Fibroblast of lung (primary cell): ENCODE measurements at regions not wholly inside any gene's neighbourhood (a gene's known extent, or its start where the extent isn't known, plus 50 kb on each side); places are given as distances from the start of the nearest gene placed in this dataset.
"Not testable (repeated sequence)": the region's sequence is repeated elsewhere in the genome, so short reads cannot be mapped to it uniquely, and the experiment has no call there.

Experiments used
- DNase-seq, 2 donors: peaks; one replicate each; pipeline versions ENCODE4 v3.0.0 to v3.0.0-alpha.2; 2010; ENCODE audit warnings: low read depth in 2 of 2
- H2AFZ ChIP-seq: 2 replicates; pipeline ENCODE4 v1.5.1; 2012; ENCODE audit warnings: low read length, control low read depth, inconsistent platforms
- H3K27ac ChIP-seq: 2 replicates; pipeline ENCODE4 v1.5.1; 2011; ENCODE audit warnings: low read length, control low read depth; ENCODE audit not compliant: insufficient read depth
- H3K27me3 ChIP-seq: 2 replicates; pipeline ENCODE4 v1.5.1; 2011; ENCODE audit warnings: mild to moderate bottlenecking, low read length; ENCODE audit not compliant: control insufficient read depth, insufficient read depth
- H3K36me3 ChIP-seq: 2 replicates; pipeline ENCODE4 v1.5.1; 2011; ENCODE audit warnings: low read length; ENCODE audit not compliant: control insufficient read depth, insufficient read depth
- H3K4me1 ChIP-seq: 2 replicates; pipeline ENCODE4 v1.5.1; 2011; ENCODE audit warnings: low read length; ENCODE audit not compliant: control insufficient read depth, insufficient read depth; ENCODE audit errors: extremely low read depth
- H3K4me2 ChIP-seq: 2 replicates; pipeline ENCODE4 v1.5.1; 2011; ENCODE audit warnings: low read length, control low read depth; ENCODE audit not compliant: insufficient read depth; ENCODE audit errors: extremely low read depth
- H3K4me3 ChIP-seq, 4 experiments: fragments of 200-600 bp in 1 of 4; sonication (generic) in 1 of 4; replicated peaks in 1 of 4; 2 replicates each; pipeline ENCODE4 v1.5.1; 2011 to 2016; ENCODE audit warnings: low read length in 4 of 4, low read depth in 3 of 4, mild to moderate bottlenecking in 3 of 4, control low read depth in 2 of 4, inconsistent platforms in 1 of 4, mixed read lengths in 1 of 4; ENCODE audit not compliant: insufficient read depth in 1 of 4; ENCODE audit errors: control extremely low read depth in 1 of 4
- H3K79me2 ChIP-seq: 2 replicates; pipeline ENCODE4 v1.5.1; 2012; ENCODE audit warnings: mild to moderate bottlenecking, low read length, inconsistent platforms; ENCODE audit not compliant: control insufficient read depth, insufficient read depth
- H3K9ac ChIP-seq: 2 replicates; pipeline ENCODE4 v1.5.1; 2011; ENCODE audit warnings: mild to moderate bottlenecking, low read length, control low read depth; ENCODE audit not compliant: insufficient read depth
- H3K9me3 ChIP-seq: 2 replicates; pipeline ENCODE4 v1.5.1; 2012; ENCODE audit warnings: low read depth, low read length; ENCODE audit not compliant: control insufficient read depth, insufficient read depth
- H4K20me1 ChIP-seq: 2 replicates; pipeline ENCODE4 v1.5.1; 2011; ENCODE audit warnings: low read length; ENCODE audit not compliant: control insufficient read depth, insufficient read depth; ENCODE audit errors: extremely low read depth
- CTCF ChIP-seq, 2 donors: IDR thresholded peaks in 1 of 2; conservative IDR thresholded peaks in 1 of 2; 1 replicate in 1 of 2; 2 replicates in 1 of 2; pipeline ENCODE4 v1.5.1; 2011 to 2012; ENCODE audit warnings: low read length in 2 of 2, control low read depth in 1 of 2, inconsistent platforms in 1 of 2, low read depth in 1 of 2, mild to moderate bottlenecking in 1 of 2
- EZH2 ChIP-seq: IDR thresholded peaks from 2 replicates; pipeline ENCODE4 v1.5.1; 2012; ENCODE audit warnings: low read length, control low read depth, mild to moderate bottlenecking; ENCODE audit errors: missing control alignments

- not testable (repeated sequence) for H3K9me3 ChIP-seq, H3K4me2 ChIP-seq, H4K20me1 ChIP-seq, H3K27me3 ChIP-seq, H3K4me3 ChIP-seq, H3K4me1 ChIP-seq, H3K79me2 ChIP-seq, H3K36me3 ChIP-seq, DNase-seq, H3K27ac ChIP-seq, H3K9ac ChIP-seq, H2AFZ ChIP-seq
Measured at GRCh38 chr9:65402206-65402870, 117.3 kb upstream of the FOXD4L5 start.

GRCh38 chr9:65401456-65402045 is 116.5 kb upstream of the FOXD4L5 start:
- not testable (repeated sequence) for DNase-seq, H3K27me3 ChIP-seq, H3K4me3 ChIP-seq, H3K79me2 ChIP-seq, H3K36me3 ChIP-seq, H2AFZ ChIP-seq, H3K27ac ChIP-seq, H3K4me2 ChIP-seq, H4K20me1 ChIP-seq, H3K9me3 ChIP-seq, H3K4me1 ChIP-seq, H3K9ac ChIP-seq

GRCh38 chr9:65400886-65401285 is 115.9 kb upstream of the FOXD4L5 start:
- Histone ChIP-seq H3K4me2 (no peak overlapping the region), H4K20me1 (no peaks in the 10 kb centered on the region), H3K36me3 (no peaks in the 10 kb centered on the region), H3K27ac (no peak overlapping the region), H3K4me3 (no peak overlapping the region), H3K4me1 (no peaks in the 10 kb centered on the region), H3K79me2 (no peaks in the 10 kb centered on the region), H3K9me3 (no peaks in the 10 kb centered on the region), H2AFZ (no peak overlapping the region), H3K9ac (no peak overlapping the region), H3K27me3 (no peaks in the 10 kb centered on the region)
- DNase-seq, result no peak
- TF ChIP-seq CTCF (conservative IDR thresholded peaks at IDR 0.05 in 1 of 2, IDR thresholded peaks at IDR 0.05 in 1 of 2; ENCODE audit: low read depth in 1 of 2, low read length in 2 of 2) (no peak), EZH2 (no peak)

- H3K4me3 ChIP-seq, H3K27ac ChIP-seq, H3K4me1 ChIP-seq, H3K79me2 ChIP-seq, H3K4me2 ChIP-seq, H3K9ac ChIP-seq, H3K27me3 ChIP-seq, DNase-seq, H3K9me3 ChIP-seq, H4K20me1 ChIP-seq, H2AFZ ChIP-seq, H3K36me3 ChIP-seq: not testable (repeated sequence)
Measured at GRCh38 chr9:65397763-65398719, 113.0 kb upstream of the FOXD4L5 start.

- not testable (repeated sequence) for H3K9me3 ChIP-seq, H4K20me1 ChIP-seq, H3K4me2 ChIP-seq, H3K4me3 ChIP-seq, H3K79me2 ChIP-seq, H3K4me1 ChIP-seq, H3K36me3 ChIP-seq, H3K27ac ChIP-seq, H3K9ac ChIP-seq, DNase-seq, H3K27me3 ChIP-seq, H2AFZ ChIP-seq
Measured at GRCh38 chr9:65397226-65397625, 112.2 kb upstream of the FOXD4L5 start.

GRCh38 chr9:65396601-65397000 is 111.6 kb upstream of the FOXD4L5 start:
- H3K79me2 ChIP-seq, DNase-seq, H3K4me3 ChIP-seq, H3K4me2 ChIP-seq, H3K27ac ChIP-seq, H3K9ac ChIP-seq, H2AFZ ChIP-seq, H3K27me3 ChIP-seq, H3K4me1 ChIP-seq, H3K36me3 ChIP-seq, H3K9me3 ChIP-seq, H4K20me1 ChIP-seq: not testable (repeated sequence)
